MM.1S (cell line): ENCODE measurements at regions not wholly inside any gene's neighbourhood (a gene's known extent, or its start where the extent isn't known, plus 50 kb on each side); places are given as distances from the start of the nearest gene placed in this dataset.

ENCODE experiments used
- DNase-seq: peaks from one replicate; pipeline ENCODE4 v3.0.0-alpha.2; 2015
- H2AFZ ChIP-seq: fragments of 300-600 bp; sonication (generic); 2 replicates; pipeline ENCODE4 v1.6.0; 2016; ENCODE audit warnings: antibody characterized with exemption, low read length
- H3F3A ChIP-seq: fragments of 300-600 bp; sonication (generic); 2 replicates; pipeline ENCODE4 v1.6.1; 2016; ENCODE audit warnings: mild to moderate bottlenecking, antibody characterized with exemption, low read length, moderate library complexity, mixed read lengths; ENCODE audit not compliant: insufficient read depth
- H3K27ac ChIP-seq: fragments of 300-600 bp; sonication (generic); 2 replicates; pipeline ENCODE4 v1.5.1; 2016; ENCODE audit warnings: mild to moderate bottlenecking, low read length
- H3K27me3 ChIP-seq: fragments of 300-600 bp; sonication (generic); replicated peaks from 2 replicates; pipeline ENCODE4 v1.6.0; 2016; ENCODE audit warnings: low read length; ENCODE audit not compliant: insufficient read depth
- H3K36me3 ChIP-seq: fragments of 300-600 bp; sonication (generic); replicated peaks from 2 replicates; pipeline ENCODE4 v1.6.1; 2016; ENCODE audit warnings: mild to moderate bottlenecking, low read length, mixed read lengths; ENCODE audit not compliant: insufficient read depth
- H3K4me1 ChIP-seq: fragments of 300-600 bp; sonication (generic); 2 replicates; pipeline ENCODE4 v1.6.1; 2016; ENCODE audit warnings: low read length, mixed read lengths
- H3K4me2 ChIP-seq: fragments of 300-600 bp; sonication (generic); 2 replicates; pipeline ENCODE4 v1.6.0; 2016; ENCODE audit warnings: low read depth, low read length
- H3K4me3 ChIP-seq: fragments of 300-600 bp; sonication (generic); 2 replicates; pipeline ENCODE4 v1.5.1; 2016; ENCODE audit warnings: low read length, mixed read lengths
- H3K79me2 ChIP-seq: fragments of 300-600 bp; sonication (generic); 2 replicates; pipeline ENCODE4 v1.6.1; 2016; ENCODE audit warnings: mixed run types, low read length, mixed read lengths
- H3K9ac ChIP-seq: fragments of 300-600 bp; sonication (generic); 2 replicates; pipeline ENCODE4 v1.6.1; 2016; ENCODE audit warnings: low read length, mixed read lengths
- H3K9me2 ChIP-seq: fragments of 300-600 bp; sonication (generic); replicated peaks from 2 replicates; pipeline ENCODE4 v1.6.1; 2016; ENCODE audit warnings: mild to moderate bottlenecking, low read length, mixed read lengths; ENCODE audit not compliant: insufficient read depth
- H3K9me3 ChIP-seq: fragments of 300-600 bp; sonication (generic); replicated peaks from 2 replicates; pipeline ENCODE4 v1.6.1; 2016; ENCODE audit warnings: mild to moderate bottlenecking, low read length, mixed read lengths; ENCODE audit not compliant: insufficient read depth
- H4K20me1 ChIP-seq: fragments of 300-600 bp; sonication (generic); 2 replicates; pipeline ENCODE4 v1.6.1; 2016; ENCODE audit warnings: mild to moderate bottlenecking, low read length, moderate library complexity, mixed read lengths; ENCODE audit not compliant: insufficient read depth
- CTCF ChIP-seq: fragments of 300-600 bp; sonication (generic); IDR thresholded peaks from 2 replicates; pipeline ENCODE4 v1.5.1; 2016; ENCODE audit warnings: antibody characterized with exemption, low read length, mixed read lengths
- EZH2 ChIP-seq: fragments of 300-600 bp; sonication (generic); optimal IDR thresholded peaks from 2 replicates; pipeline ENCODE3; 2017; ENCODE audit warnings: low read depth, mild to moderate bottlenecking, antibody characterized with exemption, low read length, mixed read lengths
- EZH2phosphoT487 ChIP-seq: fragments of 300-600 bp; sonication (generic); IDR thresholded peaks from 2 replicates; pipeline ENCODE4 v1.6.1; 2018; ENCODE audit warnings: antibody characterized with exemption, low read length

GRCh38 chr14:85093631-85094330 is 436.2 kb upstream of the FLRT2 start:
- Histone ChIP-seq H3K79me2 (no peaks in the 10 kb centered on the region), H3K27me3 (no peaks in the 10 kb centered on the region), H3K4me1 (no peaks in the 10 kb centered on the region), H3F3A (no peaks in the 10 kb centered on the region), H3K9ac (no peak overlapping the region), H3K4me2 (no peak overlapping the region), H3K9me2 (no peaks in the 10 kb centered on the region), H2AFZ (no peak overlapping the region), H3K9me3 (no peaks in the 10 kb centered on the region), H3K27ac (no peak overlapping the region), H4K20me1 (no peaks in the 10 kb centered on the region), H3K36me3 (no peaks in the 10 kb centered on the region), H3K4me3 (no peak overlapping the region)
- TF ChIP-seq EZH2phosphoT487 (no peak), EZH2 (no peak), CTCF (no peak)
- DNase-seq = no peak

GRCh38 chr14:85102591-85102990 is 427.4 kb upstream of the FLRT2 start:
- H3K4me2 ChIP-seq = no peak overlapping the region
- H3K4me1 ChIP-seq = no peaks in the 10 kb centered on the region
- no peak overlapping the region for H2AFZ ChIP-seq
- H3F3A ChIP-seq = no peaks in the 10 kb centered on the region
- H4K20me1 ChIP-seq = no peaks in the 10 kb centered on the region
- H3K27me3 ChIP-seq = no peaks in the 10 kb centered on the region
- no peak for DNase-seq
- H3K9me2 ChIP-seq = no peaks in the 10 kb centered on the region
- no peak overlapping the region for H3K4me3 ChIP-seq
- no peaks in the 10 kb centered on the region for H3K36me3 ChIP-seq
- H3K79me2 ChIP-seq = no peaks in the 10 kb centered on the region
- no peak overlapping the region for H3K27ac ChIP-seq
- H3K9ac ChIP-seq = no peak overlapping the region
- no peaks in the 10 kb centered on the region for H3K9me3 ChIP-seq
- TF ChIP-seq CTCF (no peak), EZH2phosphoT487 (no peak), EZH2 (no peak)

- Histone ChIP-seq H3K27me3 (no peaks in the 10 kb centered on the region), H3K27ac (no peak overlapping the region), H3K4me2 (no peak overlapping the region), H3F3A (no peaks in the 10 kb centered on the region), H3K4me3 (no peak overlapping the region), H4K20me1 (no peaks in the 10 kb centered on the region), H3K36me3 (no peaks in the 10 kb centered on the region), H3K9ac (no peak overlapping the region), H3K9me3 (no peaks in the 10 kb centered on the region), H3K9me2 (no peaks in the 10 kb centered on the region), H2AFZ (no peak overlapping the region), H3K4me1 (no peaks in the 10 kb centered on the region), H3K79me2 (no peaks in the 10 kb centered on the region)
- TF ChIP-seq CTCF = no peak
- TF ChIP-seq EZH2 = no peak
- TF ChIP-seq EZH2phosphoT487 = no peak
- no peak for DNase-seq
These were observed 423.4 kb upstream of the FLRT2 start for GRCh38 chr14:85106506-85106905.
